GM18507 (cell line): ENCODE measurements at regions not wholly inside any gene's neighbourhood (a gene's known extent, or its start where the extent isn't known, plus 50 kb on each side); places are given as distances from the start of the nearest gene placed in this dataset.
"Not testable (repeated sequence)": the region's sequence is repeated elsewhere in the genome, so short reads cannot be mapped to it uniquely, and the experiment has no call there.

Source experiments
- DNase-seq: peaks from one replicate; pipeline ENCODE4 v3.0.0; 2011; ENCODE audit warnings: low read depth; ENCODE audit not compliant: insufficient read length; ENCODE audit errors: extremely low spot score
- FAIRE-seq: peaks from 2 replicates; lab custom pipeline; 2011; peaks lifted over from hg19 to GRCh38; lab: Jason Lieb, UNC

GRCh38 chr5:124987786-124988185, 241.3 kb upstream of the ZNF608 start:
- not testable (repeated sequence) for DNase-seq, FAIRE-seq

GRCh38 chr5:124990723-124991122, 244.3 kb upstream of the ZNF608 start:
- no peak for DNase-seq
- no peak for FAIRE-seq

DNA sequence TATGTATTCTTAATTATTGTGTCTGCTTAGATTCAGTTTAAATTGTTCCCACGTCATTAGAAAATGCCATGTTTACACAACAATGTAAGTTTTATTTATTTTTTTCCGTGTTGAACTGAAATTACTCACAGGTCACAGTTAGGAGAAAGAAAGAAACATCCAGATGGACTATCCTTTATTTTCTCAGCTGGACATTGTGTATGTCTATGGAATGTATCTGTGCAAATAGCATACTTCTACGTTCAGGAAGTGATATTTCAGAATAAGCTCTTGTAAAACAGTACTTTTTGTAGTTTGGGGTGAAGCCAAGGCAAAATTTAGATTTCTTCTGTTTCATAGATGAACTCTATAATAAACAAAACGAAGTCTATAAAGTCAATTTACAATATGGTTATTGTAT, 249.0 kb upstream of the ZNF608 start:
- DNase-seq (no peak), FAIRE-seq (no peak)

GRCh38 chr5:124996023-124996763, 249.8 kb upstream of the ZNF608 start:
- FAIRE-seq (no peak), DNase-seq (no peak)

DNA sequence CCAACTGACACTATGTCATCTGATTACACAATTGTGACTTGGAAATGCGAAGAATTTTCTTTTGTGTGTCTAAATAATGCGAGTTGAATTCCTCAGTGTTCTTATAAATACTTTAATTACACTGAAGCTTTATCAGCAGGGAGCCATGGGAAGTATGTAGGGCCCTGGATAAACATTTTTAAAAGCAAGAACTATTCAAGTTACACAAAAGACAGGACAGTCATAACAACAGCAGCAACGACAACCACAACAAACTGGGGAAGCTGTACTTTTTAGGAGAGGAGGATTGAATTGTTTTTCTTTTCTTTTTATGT, 250.3 kb upstream of the ZNF608 start:
- DNase-seq (no peak), FAIRE-seq (no peak)

DNA sequence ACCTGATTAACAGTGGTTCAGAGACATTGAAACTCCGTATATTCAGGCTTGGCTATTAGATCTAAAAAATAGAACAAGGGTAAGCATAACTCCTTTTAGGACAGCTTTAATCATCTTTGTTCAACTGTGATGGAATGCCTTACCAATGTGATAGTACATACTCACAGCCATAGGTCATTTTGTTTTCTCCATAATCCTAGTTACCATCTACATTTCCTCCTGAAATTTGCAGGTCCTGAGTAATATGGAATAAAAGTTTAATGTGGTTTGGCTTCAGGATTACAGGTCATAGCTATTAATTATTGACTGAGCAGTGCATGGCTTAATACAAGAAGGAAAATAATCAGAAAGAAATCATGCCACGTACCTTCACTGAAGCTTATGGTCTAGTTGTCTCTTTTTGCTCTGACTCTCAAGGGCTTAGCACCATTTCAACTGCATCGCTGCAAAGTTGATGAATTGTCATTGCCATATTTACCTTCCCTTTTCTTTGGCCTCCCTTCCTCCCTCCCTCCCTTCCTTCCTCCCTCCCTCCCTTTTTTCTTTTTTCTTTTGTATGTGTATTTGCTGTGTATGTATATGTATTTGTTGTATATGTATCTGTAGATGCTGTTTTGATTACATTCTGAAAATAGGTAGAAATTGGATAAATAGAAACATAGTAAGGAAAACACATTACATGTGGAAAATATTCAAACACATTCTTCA, 250.9 kb upstream of the ZNF608 start:
- DNase-seq (no peak), FAIRE-seq (no peak)

- DNase-seq (no peak), FAIRE-seq (no peak)
These were observed 252.1 kb upstream of the ZNF608 start for GRCh38 chr5:124998520-124998919.

GRCh38 chr5:125002727-125003598, 256.5 kb upstream of the ZNF608 start:
- DNase-seq (no peak), FAIRE-seq (no peak)

DNA sequence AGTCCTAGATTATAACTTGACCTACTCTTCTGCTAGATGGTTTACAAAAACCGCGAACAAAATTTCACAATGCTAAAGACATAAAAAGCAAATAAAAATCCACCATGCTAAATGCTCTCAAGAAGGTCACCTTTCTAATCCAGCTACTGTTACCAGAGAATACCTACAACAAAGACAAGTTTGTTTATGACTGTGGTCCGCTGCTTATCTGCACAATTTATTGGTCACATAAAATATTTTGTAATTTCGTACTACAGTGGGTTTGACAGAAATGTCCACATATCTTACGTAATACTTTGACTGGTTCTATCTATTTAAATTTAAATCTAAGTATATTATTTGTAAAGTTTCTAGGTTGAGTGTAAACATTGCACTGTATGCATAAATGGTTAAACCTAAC, 257.6 kb upstream of the ZNF608 start:
- no peak for DNase-seq
- no peak for FAIRE-seq

DNA sequence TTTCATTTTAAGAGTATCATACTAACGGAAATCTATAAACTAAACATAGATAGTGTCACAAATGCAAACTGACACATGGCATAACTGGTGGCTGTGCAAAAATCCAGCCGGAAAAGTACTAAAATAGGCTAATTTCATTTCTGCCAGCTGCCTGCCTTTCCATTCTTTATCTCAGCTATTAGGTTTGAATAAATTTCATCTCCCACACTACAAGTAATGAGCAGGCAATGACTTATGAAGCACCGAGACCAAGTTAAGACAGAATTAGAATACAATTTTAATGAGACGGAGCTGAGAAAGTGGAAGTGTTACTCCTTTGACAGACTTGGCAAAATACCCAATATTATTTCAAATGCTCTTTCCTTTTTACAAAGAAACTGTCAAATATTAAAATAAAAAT, 258.8 kb upstream of the ZNF608 start:
- peak; percentile 47 for FAIRE-seq
- DNase-seq = no peak

- FAIRE-seq (peak; percentile 88), DNase-seq (no peak)
These were observed 259.7 kb upstream of the ZNF608 start for GRCh38 chr5:125006011-125006685.

DNA sequence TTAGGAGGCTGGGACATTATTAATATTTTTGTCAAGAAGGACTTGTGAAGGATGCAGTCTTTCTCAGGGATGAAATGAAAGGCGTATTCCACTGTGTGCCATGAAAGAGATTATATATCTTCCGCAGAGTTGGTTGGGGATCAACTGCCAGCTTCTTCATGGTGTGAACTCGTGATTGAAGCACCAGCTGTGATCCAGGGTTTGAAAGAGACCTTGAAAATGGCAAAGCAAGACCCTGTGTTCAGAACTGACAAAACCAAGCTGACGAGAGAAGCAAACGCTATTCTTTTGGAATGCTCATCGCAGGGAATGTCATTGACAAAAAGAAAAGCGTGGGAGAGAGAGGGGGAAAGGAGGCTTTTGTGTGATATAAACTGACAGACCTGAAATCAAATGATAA, 263.9 kb upstream of the ZNF608 start:
- no peak for DNase-seq
- peak; percentile 9 for FAIRE-seq

GRCh38 chr5:125011014-125011413, 264.6 kb upstream of the ZNF608 start:
- DNase-seq = no peak

GRCh38 chr5:125011419-125011818, 265.0 kb upstream of the ZNF608 start:
- DNase-seq (no peak), FAIRE-seq (no peak)

More at GRCh38 chr5:125011014-125011413, 264.6 kb upstream of the ZNF608 start:
- FAIRE-seq = peak; percentile 83

DNA sequence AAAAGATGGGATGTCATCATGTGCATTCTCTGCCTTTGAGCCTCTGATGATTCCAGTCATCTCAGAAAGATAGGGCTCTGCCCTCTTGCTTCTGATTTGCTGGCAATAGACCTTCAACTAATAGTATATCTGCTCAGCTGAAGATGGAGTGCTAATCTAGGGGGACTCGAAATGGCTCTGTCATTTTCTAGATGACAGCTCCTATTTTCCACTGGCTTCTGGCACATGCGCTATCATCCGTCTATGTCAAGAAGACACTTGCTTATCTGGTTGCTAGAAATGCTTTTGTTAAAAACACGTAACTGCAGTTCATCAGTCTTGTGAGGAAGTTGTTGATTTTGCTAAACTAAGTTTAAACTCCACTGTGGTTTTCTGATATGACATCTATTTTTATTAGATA, 265.5 kb upstream of the ZNF608 start:
- FAIRE-seq (peak; percentile 15), DNase-seq (no peak)

GRCh38 chr5:125012727-125013451, 266.4 kb upstream of the ZNF608 start:
- no peak for FAIRE-seq

GRCh38 chr5:125014202-125014601, 267.8 kb upstream of the ZNF608 start:
- no peak for DNase-seq
- FAIRE-seq = no peak

More at GRCh38 chr5:125012727-125013451, 266.4 kb upstream of the ZNF608 start:
- no peak for DNase-seq

DNA sequence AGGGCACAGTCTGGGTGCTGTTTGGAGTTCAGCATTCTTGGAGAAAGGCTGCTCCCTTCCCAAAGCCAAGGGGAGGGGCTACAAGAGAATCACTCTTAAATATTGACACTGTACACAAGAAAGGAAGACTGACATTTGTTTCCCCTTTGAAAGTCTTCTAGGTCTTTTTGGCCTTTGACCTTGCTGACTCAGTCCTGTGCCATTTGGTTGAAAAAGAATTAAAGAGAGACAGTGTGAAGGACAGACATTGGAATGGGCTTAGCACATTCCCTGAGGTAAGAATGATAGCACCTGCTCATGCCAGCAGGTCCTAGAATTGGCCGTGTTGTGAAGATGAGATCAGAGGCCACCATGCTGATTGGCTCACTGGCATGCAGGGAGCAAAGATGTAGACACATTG, 271.4 kb upstream of the ZNF608 start:
- DNase-seq (no peak), FAIRE-seq (no peak)

DNA sequence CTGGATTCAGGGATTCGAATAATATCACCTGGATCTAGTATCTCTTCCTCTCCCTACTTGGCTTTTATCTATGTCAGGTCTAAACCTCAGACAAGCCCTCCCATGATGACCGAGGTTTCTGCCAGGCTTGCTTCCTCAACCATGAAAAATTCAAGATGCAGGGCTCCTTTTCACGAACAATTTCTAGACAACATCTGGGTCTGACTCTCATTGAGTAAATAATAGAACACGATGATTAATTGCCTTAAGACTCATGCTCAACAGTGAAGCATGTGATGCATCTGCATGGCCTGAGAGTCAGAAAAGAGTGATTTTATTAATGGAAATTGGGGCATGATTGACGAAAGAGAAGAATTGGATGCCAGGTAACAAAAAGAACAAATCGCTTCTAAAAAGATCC, 277.2 kb upstream of the ZNF608 start:
- DNase-seq (no peak), FAIRE-seq (no peak)
